ENCODE measurements at regions not wholly inside any gene's neighbourhood (a gene's known extent, or its start where the extent isn't known, plus 50 kb on each side); places are given as distances from the start of the nearest gene placed in this dataset.
"Not testable (repeated sequence)": the region's sequence is repeated elsewhere in the genome, so short reads cannot be mapped to it uniquely, and the experiment has no call there.

- H3K79me2 ChIP-seq (ENCODE audit: low read depth) = no peaks in the 10 kb centered on the region
- H3F3A ChIP-seq (ENCODE audit: low read depth) = peaks cover 3% of the 10 kb centered on the region
- Mint-ChIP-seq H3K4me3 (no peak overlapping the region), H3K27me3 (ENCODE audit: insufficient read depth, low read depth) (peaks cover 3% of the 10 kb centered on the region), H3K4me1 (peaks cover 3% of the 10 kb centered on the region), H3K36me3 (no peaks in the 10 kb centered on the region), H3K9me3 (peaks cover 17% of the 10 kb centered on the region), H3K27ac (no peak overlapping the region)
- TF ChIP-seq EZH2 (IDR thresholded peaks at IDR 0.05) (no peak), CTCF (IDR thresholded peaks at IDR 0.05) (no peak), EZH2phosphoT487 (IDR thresholded peaks at IDR 0.05) (no peak)
- no peaks in the 10 kb centered on the region for H3K27me3 ChIP-seq
- peaks cover 6% of the 10 kb centered on the region for H3K4me1 ChIP-seq
- no peak overlapping the region for H3K27ac ChIP-seq
- no peak overlapping the region for H3K4me3 ChIP-seq
- H2AFZ ChIP-seq (replicated peaks) = no peak overlapping the region
- H3K4me2 ChIP-seq = no peak overlapping the region
- no peak overlapping the region for H3K9ac ChIP-seq
- peaks cover 2% of the 10 kb centered on the region for H3K36me3 ChIP-seq
- peaks cover 4% of the 10 kb centered on the region for H3K9me3 ChIP-seq (ENCODE audit: low read depth)
- H4K20me1 ChIP-seq (ENCODE audit: low read depth) = no peaks in the 10 kb centered on the region
- no peak for DNase-seq (ENCODE audit: low spot score)
Measured at GRCh38 chr6:25202504-25202903, 76.7 kb upstream of the CARMIL1 start.

GRCh38 chr6:25205629-25206028 is 73.5 kb upstream of the CARMIL1 start:
- Mint-ChIP-seq H3K27me3 (ENCODE audit: insufficient read depth, low read depth) (peaks cover 3% of the 10 kb centered on the region), H3K4me3 (no peak overlapping the region), H3K27ac (no peak overlapping the region), H3K4me1 (peaks cover 12% of the 10 kb centered on the region), H3K9me3 (peaks cover 35% of the 10 kb centered on the region), H3K36me3 (no peaks in the 10 kb centered on the region)
- no peaks in the 10 kb centered on the region for H3K27me3 ChIP-seq
- H3K27ac ChIP-seq = no peak overlapping the region
- H3K4me1 ChIP-seq = peaks cover 9% of the 10 kb centered on the region
- peaks cover 3% of the 10 kb centered on the region for H3F3A ChIP-seq (ENCODE audit: low read depth)
- H3K9me3 ChIP-seq (ENCODE audit: low read depth) = peaks cover 4% of the 10 kb centered on the region
- H3K9ac ChIP-seq = no peak overlapping the region
- no peak overlapping the region for H3K4me2 ChIP-seq
- no peak for DNase-seq (ENCODE audit: low spot score)
- TF ChIP-seq EZH2phosphoT487 (IDR thresholded peaks at IDR 0.05) = no peak
- TF ChIP-seq CTCF (IDR thresholded peaks at IDR 0.05) = no peak
- TF ChIP-seq EZH2 (IDR thresholded peaks at IDR 0.05) = no peak
- no peak overlapping the region for H2AFZ ChIP-seq (replicated peaks)
- H3K79me2 ChIP-seq (ENCODE audit: low read depth) = no peaks in the 10 kb centered on the region
- no peak overlapping the region for H3K4me3 ChIP-seq
- H3K36me3 ChIP-seq = peaks cover 2% of the 10 kb centered on the region
- no peaks in the 10 kb centered on the region for H4K20me1 ChIP-seq (ENCODE audit: low read depth)

GRCh38 chr6:25207453-25208155 is 71.6 kb upstream of the CARMIL1 start:
- not testable (repeated sequence) for H3F3A ChIP-seq (ENCODE audit: low read depth); H3K4me3 Mint-ChIP-seq; H3K4me1 ChIP-seq; H3K4me2 ChIP-seq; H3K27me3 ChIP-seq; H3K9me3 ChIP-seq (ENCODE audit: low read depth); H3K36me3 Mint-ChIP-seq; H3K27ac ChIP-seq; H3K9ac ChIP-seq; H3K27ac Mint-ChIP-seq; H4K20me1 ChIP-seq (ENCODE audit: low read depth); H3K4me3 ChIP-seq; H3K27me3 Mint-ChIP-seq (ENCODE audit: insufficient read depth, low read depth); H3K36me3 ChIP-seq; H3K79me2 ChIP-seq (ENCODE audit: low read depth)
- Mint-ChIP-seq H3K4me1 (peaks cover 12% of the 10 kb centered on the region), H3K9me3 (peaks cover 52% of the 10 kb centered on the region)
- H2AFZ ChIP-seq (replicated peaks) = peak overlapping the region; percentile 12
- peak; percentile 17 for DNase-seq (ENCODE audit: low spot score)

GRCh38 chr6:25215881-25216280 is 63.3 kb upstream of the CARMIL1 start:
- Mint-ChIP-seq H3K9me3 (peaks cover 21% of the 10 kb centered on the region), H3K36me3 (peaks cover 3% of the 10 kb centered on the region), H3K27ac (no peak overlapping the region), H3K27me3 (ENCODE audit: insufficient read depth, low read depth) (no peaks in the 10 kb centered on the region), H3K4me3 (no peak overlapping the region), H3K4me1 (no peaks in the 10 kb centered on the region)
- no peak for DNase-seq (ENCODE audit: low spot score)
- peaks cover 13% of the 10 kb centered on the region for H3K4me1 ChIP-seq
- H3F3A ChIP-seq (ENCODE audit: low read depth) = no peaks in the 10 kb centered on the region
- no peak overlapping the region for H3K27ac ChIP-seq
- no peaks in the 10 kb centered on the region for H3K79me2 ChIP-seq (ENCODE audit: low read depth)
- no peaks in the 10 kb centered on the region for H3K27me3 ChIP-seq
- H3K9me3 ChIP-seq (ENCODE audit: low read depth) = no peaks in the 10 kb centered on the region
- TF ChIP-seq CTCF (IDR thresholded peaks at IDR 0.05) (no peak), EZH2phosphoT487 (IDR thresholded peaks at IDR 0.05) (no peak), EZH2 (IDR thresholded peaks at IDR 0.05) (no peak)
- no peaks in the 10 kb centered on the region for H4K20me1 ChIP-seq (ENCODE audit: low read depth)
- H3K4me2 ChIP-seq = no peak overlapping the region
- H2AFZ ChIP-seq (replicated peaks) = no peak overlapping the region
- no peak overlapping the region for H3K4me3 ChIP-seq
- H3K36me3 ChIP-seq = no peaks in the 10 kb centered on the region
- H3K9ac ChIP-seq = no peak overlapping the region

Data from neural progenitor cell (in vitro differentiated cells).